ENCODE measurements at regions not wholly inside any gene's neighbourhood (a gene's known extent, or its start where the extent isn't known, plus 50 kb on each side); places are given as distances from the start of the nearest gene placed in this dataset.
"Not testable (repeated sequence)": the region's sequence is repeated elsewhere in the genome, so short reads cannot be mapped to it uniquely, and the experiment has no call there.

DNA sequence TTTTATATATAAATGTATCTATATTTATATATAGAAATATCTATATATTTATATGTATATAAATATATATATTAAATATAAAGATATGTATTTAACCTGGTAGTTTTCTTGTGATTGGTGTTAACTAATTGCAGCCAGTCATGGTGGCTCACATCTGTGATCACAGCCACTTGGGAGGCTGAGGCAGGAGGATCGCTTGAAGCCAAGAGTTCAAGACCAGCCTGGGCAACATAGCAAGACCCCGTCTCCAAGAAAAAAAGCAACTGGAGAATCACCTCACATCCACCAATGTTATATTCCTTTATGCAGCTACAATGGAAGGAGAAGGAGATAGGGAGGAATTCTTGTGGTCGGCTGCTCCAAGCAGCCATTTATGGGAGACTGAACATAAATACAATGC is 224.9 kb downstream of the BAMBI start:
- DNase-seq = no peak

DNA sequence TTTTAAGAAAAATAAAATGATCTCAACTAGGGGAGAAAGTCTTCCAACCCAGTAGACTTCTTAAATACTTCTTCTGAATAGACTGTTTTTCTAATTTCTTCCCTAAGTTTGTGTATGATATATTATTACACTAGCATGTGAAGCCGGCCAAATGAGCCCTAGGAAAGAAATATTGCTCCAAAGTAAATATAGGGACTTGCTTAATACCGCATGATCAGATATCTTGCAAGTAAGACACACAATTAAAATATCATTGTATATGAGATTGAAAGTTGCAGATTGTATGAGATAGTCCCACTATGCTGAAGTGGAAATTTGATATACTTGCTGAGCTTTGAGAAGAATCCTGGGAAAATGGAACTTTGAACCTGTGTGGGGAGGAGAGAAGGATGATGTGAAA is 225.7 kb downstream of the BAMBI start:
- DNase-seq = no peak

DNA sequence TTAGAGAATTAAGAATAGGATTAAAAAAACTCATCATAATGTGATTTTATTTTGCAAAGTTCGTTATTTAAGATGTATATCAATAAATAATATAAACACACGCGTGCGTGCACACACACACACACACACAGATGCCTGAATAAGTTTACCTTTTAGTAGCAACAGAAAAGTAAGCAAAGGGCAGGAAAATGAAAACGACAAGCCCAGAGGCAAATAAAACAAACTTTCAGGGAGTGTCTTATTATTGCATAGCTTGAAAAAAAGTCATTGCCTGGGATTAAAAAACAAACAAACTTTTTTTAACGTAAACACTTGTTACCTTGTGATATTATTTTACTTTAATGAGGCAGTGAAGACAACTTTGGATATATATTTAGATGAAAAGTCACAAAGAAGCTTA is 226.4 kb downstream of the BAMBI start:
- no peak for DNase-seq

DNA sequence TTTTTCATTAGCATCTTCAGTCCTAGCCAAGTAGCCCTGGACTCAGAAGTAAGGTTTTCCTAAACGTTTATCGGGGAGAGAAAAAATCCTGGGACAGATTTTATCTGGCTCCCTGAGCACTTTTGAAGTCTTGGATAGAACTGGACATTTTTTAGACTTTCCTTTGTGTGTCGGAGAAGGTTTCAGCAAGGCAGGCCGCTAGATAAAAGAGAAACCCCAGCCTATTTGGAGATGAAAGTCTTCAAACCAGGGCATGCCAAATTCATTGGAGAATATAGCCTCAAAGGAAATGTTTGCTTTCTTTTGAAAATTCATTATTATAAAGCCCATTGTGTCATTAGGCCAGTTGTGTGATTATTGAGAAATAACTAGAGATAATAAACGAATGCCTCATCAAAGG is 228.1 kb downstream of the BAMBI start:
- no peak for DNase-seq

DNA sequence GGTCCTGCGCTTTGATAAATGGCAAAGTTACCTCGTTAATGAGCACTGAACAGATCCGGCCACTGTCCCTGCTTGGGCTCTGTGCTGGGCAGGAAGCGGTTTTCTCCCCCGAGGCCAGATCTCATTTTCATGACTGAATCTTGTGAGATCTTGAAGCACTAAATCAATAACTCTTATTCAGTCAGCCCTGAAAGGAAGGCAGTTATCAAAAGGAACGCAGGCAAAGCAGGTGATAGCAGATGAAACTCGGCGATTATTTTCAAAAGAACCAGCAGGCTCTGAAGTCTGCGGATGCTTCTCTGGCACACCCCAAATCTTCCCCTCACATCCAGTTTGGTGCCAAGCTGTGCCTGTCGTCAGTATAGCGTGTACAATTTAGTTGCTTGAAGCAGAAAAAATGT is 228.7 kb downstream of the BAMBI start:
- no peak for DNase-seq

DNA sequence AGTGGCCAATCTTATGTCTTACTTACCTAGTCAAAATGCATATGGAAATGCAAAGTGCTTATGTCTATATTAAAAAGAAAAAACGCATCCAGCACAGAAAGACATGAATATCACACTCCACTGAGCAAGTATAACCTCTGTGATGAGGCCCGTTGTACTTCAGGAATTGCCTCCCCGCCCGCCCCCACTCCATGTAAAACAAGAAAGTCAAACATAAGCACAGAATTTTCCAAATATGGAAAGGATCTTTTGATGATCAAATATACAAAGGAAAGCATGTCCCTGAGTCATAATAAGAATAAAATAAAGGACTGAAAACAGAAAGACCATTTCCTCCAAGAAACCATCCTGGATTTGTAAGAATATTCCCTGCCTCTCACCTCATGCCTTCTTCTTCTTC is 229.1 kb downstream of the BAMBI start:
- no peak for DNase-seq

DNA sequence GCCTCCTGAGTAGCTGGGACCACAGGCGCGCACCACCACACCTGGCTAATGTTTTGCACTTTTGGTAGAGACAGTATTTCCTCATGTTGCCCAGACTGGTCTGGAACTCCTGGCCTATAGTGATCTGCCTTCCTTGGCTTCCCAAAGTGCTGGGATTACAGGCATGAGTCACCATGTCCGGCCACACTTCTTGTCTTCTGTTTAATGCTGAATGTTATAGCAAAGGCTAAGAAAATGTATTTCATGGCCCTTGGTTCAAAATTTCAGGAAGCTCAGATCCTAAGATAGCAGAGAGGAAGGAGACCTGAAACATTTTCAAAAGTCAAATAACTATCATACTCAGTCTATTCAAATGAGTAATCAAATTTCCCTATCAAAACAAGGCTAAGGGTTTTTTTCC is 229.6 kb downstream of the BAMBI start:
- DNase-seq = no peak

DNA sequence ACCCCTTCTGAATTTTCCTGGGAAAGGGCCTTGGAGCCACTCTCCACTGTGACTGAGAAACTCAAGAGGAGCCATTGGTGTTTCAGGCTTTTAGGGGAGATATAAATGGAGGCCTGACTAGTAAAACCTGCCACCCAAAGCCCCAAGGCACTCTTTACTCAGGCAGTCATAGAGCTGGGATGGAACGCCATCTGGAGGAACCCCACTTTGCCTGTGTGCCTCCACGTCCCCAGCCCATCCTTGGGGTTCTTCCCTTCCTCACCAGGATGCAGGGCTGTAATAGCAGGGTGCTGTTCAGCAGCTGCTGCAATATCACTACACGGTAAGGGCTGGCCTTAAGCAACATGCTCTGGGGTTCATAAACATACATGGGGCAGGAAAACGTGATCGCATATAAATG is 232.6 kb downstream of the BAMBI start:
- no peak for DNase-seq

DNA sequence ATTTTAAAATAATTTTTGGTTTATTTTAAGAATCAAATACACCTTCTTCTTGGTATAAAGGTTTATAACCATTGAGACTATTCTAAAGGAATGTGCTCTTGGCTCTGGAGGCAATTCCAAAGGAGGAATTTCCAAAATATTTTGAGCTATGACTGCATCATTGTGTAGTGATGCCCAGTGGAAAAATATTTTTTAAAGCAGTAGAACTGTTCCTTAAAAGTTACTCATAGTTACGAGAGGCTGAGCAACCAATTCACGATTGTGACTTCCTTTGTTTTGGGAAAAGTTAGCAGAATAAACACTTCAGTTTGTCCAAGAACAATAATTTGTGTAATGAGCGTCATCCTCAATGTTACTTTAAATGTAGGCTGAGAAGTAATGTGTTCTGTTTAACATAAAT is 233.6 kb downstream of the BAMBI start:
- DNase-seq = no peak

DNA sequence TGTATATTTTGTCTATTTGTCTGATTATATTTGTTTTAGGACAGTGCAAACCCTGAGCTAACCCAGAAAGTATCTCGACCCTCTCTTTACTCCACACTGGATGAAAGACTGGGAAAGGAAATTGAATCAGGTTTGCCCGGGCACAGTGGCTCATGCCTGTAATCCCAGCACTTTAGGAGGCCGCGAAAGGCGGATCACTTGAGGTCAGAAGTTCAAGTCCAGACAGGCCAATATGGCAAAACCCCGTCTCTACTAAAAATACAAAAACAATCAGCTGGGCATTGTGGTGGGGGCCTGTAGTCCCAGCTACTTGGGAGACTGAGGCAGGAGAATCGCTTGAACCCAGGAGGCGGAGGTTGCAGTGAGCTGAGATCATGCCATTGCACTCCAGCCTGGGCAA is 234.2 kb downstream of the BAMBI start:
- DNase-seq = not testable (repeated sequence)

DNA sequence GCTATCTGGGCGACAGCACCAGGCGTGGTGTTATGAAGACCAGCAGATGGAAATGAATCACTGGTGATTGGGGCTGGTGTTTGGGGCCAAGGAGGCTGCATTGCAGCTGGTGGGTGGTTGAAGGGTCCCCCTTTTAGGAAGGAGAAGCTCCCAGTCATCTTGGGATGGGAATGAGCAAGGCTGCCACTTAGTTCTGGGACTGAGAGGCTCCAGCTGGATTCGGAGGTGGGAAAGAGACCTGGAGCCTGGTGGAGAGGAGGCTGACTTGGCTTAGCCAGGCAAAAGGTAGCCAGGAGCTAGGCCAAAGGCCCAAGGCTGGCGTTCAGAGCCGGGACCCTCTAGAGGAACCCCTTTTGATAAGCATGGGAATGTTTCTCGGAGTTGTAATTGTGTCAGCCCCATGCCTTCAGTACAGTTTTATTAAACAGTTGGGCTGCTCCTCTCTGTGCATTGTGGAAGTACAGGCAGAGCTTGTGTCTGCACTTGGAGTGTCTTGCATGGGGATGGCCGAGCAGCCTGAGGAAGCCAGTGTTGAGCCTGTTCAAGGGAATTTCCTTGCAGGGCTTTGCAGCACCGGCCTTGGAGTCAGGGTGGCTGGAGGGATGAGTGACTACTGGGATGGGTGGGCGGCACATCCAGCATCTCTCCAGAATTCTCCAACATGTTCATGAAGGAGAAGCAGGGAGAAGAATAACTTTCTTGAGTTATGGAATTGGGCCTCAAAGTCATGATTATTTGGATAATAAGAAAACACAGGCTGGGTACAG is 234.9 kb downstream of the BAMBI start:
- DNase-seq = no peak

DNA sequence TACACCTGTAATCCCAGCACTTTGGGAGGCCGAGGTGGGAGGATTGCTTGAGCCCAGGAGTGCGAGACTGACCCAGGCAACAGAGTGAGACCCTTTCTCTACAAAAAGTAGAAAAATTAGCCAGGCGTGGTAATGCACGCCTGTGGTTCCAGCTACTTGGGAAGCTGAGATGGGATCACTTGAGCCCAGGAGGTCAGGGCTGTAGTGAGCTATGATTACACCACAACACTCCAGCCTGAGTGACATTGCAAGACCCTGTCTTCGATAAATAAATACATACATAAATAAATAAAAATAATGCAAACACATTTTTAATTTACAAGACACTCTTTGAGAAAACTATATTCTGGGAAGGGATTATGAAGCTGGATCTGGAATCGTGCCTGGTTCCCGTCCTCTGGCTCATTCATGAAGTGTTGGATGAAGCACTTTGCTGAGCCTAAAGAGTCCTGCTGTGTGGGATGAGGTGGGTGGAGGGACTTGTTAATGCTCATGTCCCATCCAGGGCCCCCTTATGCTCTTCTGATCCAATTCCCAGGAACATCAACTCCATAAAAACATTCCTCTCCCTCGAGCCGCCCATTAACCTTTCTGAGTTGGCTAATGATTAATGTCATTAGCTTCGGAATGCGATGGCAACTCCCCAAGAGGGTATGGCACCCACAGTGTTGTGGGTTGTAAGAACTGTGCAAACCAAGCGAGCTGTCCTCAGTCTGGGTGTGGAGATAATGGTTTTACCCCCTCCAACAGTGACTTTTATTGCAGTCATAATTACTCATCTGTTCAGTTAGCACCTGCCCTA is 236.3 kb downstream of the BAMBI start:
- DNase-seq = no peak

DNA sequence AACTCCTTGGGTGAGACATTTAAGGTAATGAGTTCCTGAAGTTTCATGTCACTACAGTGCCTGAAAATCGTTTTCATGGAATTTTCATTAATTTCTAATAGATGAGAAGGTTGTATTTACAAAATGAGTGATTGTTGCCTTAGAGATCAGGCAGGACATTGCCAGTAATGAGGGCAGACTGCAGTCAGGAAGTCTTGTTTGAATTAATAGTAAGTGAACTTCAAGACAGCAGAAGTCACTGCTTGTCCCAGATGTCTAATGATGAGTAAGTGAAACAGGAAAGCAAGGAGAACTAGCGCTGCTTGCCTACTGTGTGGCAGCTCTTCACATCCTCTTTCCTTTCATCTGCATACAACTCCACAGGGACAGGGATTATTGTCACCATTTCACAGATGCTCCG is 237.4 kb downstream of the BAMBI start:
- no peak for DNase-seq

DNA sequence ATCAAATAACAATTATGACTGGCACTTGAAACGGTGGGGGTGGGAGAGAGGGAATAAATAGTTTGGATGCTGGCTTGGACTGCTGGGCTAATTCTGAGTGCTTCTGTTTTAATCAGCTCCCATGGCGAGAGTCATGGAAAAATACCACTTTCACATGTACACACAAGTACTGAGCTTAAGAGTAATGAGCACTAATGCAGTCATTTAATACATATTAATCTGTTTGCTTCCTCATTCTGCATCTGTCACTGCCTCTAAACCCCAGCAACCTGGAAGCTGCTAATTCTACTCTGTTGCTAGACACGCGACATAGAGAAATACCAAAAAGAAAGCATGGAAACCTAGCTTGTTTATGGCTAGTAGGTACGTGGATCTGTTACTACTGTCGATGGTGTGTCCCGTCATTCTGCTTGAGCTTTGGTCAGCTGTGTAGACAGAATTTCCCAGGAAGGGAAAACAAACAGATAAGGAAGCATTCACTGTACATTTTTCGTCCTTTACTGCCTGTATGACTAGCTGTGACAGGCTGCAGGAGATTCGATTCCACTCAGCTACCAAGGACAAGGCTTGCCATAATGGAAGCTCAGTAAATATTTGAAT is 238.8 kb downstream of the BAMBI start:
- no peak for DNase-seq

DNA sequence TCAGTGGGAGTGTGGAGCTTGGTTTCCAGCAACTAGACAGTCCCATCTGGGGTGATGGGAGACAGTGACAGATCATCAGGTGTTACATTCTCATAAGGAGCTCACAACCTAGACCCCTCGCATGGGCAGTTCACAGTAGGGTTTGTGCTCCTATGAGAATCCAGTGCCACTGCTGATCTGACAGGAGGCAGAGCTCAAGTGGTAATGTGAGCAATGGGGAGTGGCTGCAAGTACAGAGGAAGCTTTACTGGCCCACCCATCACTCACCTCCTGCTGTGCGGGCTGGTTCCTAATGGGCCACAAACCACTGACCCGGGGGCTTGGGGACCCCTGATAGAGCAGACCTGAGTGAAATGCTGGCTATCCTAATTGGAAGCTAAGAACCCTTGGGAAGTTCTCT is 242.8 kb downstream of the BAMBI start:
- no peak for DNase-seq

DNA sequence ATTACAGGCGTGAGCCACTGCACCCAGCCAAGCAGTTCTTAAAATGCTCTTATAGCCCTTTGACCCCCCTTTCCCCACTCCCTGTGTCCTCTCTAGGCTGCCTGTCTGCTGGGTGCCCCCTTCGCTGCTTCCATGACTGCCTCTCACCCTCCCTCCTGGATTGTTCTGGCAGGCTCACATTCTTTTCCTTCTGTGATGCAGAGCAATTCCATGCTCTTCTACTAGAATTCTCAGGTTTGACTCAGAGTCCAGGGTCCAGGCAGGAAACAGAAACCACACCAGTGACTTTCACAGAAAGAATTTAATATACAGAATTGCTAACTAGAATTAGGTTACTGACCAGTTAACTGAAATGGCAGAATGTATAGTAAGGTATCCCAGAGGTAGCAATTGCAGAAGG is 244.8 kb downstream of the BAMBI start:
- DNase-seq = no peak

DNA sequence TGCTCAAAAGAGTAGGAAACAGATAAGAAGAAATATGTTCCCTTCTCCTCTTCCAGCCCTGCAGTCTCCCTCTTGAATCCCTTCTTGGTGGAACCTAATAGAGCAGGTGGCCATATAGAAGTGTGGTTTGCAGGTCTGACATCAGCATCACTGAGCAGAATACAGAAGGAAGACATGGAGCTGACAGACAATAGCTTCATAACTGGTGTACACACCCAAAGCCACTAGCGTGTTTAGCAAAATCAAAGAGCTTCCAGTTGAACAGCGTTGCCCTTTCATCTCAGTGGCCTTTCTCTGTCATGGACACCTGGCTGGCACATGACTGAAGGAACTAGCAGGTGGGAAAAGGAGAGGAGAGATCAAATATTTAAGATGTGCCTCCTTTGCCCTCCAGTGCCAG is 245.5 kb downstream of the BAMBI start:
- no peak for DNase-seq

DNA sequence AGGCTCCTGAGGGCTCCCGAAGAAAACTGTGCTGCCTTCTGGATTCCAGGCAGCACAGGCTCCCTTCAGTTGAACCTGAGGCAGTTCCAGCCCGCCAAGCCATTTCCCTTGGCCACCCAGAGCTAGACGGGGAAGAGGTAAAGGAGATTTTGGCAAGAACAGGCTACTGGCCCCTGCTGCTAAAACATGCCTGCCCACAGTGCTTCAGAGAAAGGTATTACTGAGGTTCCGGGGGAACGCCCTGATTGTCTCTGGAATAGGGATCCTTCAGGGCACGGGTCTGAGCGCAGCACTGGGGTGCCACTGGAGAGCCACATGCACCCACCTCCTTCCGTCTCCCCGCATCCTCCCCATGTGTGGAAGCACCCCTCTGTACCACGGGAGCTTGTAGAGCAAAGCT is 247.4 kb downstream of the BAMBI start:
- DNase-seq = no peak

DNA sequence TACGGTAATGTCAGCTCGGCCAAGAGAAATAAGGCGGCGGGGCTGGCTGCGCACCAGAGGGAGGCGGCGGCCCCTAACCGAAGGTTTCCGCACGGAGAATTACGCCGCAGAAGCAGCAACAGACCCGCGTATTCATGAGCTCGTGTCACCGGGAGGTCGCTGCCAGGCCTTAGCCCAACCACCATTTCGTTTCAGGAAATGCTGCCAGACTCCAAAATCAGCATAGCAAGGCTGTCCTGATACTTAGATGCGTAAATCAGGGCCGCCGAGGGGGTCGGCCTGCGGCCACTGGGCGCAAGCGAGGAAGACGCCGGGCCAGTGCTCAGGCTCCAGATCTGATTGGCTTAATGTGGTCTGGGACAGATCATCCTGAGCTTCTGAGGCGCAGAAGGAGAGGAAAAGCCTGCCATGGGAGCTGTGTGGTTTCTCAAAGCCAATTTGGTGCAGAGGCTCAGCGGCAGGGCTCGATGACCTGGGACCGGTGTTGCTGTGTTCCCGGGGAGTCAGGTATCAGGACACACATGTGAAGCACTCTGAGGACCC is 247.9 kb downstream of the BAMBI start:
- DNase-seq = no peak

DNA sequence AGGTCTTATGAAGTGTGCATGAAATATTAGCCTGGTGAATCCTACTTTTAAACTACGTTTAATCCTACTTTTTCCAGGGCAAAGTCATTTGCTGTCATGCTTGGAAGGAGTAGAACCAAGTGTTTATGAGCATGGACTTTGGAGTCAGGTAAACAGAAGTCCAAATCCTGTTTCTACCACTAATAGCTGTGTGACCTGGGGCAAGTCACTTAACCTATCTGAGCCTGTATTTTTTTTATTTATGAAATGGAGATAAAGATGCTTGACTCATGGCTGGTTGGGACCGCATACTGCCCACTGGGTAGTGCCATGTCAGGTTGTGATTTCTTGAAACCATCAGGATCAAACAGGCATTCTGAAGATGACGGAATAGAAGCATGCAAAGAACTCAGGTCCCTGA is 249.6 kb downstream of the BAMBI start:
- no peak for DNase-seq

DNA sequence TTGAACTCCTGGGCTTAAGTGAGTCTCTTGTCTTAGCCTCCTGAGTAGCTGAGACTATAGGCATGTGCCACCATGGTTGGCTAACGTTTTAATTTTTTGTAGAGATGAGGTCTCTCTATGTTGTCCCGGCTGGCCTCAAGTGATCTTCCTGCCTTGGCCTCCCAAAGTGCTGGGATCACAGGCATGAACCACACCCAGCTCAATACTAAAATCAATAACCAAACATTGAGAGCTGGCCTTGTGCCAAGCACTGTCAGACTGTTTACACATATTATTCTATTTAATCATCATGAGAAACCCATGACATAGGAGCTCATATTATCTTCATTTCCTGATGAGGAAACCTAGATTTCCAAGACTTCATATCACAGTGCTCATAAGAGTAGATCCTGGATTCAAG is 251.2 kb downstream of the BAMBI start:
- no peak for DNase-seq

DNA sequence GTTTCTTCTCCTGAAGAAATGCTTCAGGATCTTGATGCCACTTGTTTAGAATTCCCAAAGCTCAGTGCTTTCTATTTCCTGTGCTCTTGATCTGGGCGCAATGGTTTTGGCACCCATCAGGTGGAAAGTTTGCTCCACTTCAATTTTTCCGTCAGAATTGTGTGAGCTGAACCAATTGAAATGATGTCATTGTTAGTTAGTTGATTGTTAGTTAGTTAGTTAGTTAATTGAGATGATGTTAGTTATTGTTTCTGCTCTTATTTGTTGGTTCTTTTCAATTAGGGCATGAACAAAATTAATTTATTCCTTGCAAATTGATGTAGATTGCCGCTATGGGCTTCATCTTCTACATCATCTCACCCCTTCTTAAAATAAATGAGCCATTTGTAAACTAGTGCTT is 252.6 kb downstream of the BAMBI start:
- no peak for DNase-seq

DNA sequence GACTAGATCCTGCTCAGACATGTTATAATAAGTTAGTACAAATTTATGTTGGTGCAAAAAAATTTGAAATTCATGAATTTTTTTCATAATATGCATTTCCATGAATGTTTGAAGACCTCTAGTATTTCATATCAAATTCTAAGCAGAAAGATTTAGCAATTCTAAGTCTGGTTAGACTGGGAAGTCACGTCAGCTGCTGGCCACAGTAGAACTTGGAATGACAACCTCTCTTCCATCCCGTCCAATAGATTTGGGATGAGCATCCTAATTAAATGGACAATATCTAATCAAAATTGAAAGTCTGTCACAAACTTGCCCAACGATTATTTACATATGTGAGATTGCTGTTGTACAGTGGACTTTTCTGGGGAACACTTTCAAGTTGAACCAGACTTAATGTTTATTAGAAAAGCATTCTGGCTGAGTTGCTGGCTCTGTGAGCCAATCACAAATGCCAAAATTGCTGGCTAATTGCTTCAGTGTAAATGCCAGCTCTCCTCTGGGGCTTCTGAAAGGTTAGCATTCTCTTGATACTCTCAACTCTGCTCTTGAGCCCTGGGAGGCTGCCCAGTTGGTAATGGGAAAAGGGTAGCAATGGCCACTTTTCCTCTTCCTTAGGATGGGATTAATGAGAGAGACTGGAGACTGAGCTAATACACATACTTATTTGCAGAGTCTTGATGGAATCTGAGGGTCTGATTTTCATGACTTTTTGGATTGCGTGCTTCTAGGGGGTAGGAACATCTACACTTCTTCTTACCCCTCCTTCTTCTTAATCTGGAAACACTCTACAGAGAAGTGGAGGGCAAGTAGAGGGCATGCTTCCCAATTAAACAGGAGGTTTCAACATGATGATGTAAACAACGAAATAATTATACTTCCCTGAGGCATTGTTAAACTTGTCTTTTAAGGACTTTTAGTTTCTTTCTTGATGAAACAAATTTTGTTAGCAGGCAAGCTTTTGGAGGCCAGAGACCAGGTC is 253.5 kb downstream of the BAMBI start:
- no peak for DNase-seq

All from activated CD8-positive, alpha-beta memory T cell treated with anti-CD3 and anti-CD28 coated beads, Interleukin-2, amount 50 U/mL, for 4 hours (primary cell).